ENCODE measurements at regions not wholly inside any gene's neighbourhood (a gene's known extent, or its start where the extent isn't known, plus 50 kb on each side); places are given as distances from the start of the nearest gene placed in this dataset.
"Not testable (repeated sequence)": the region's sequence is repeated elsewhere in the genome, so short reads cannot be mapped to it uniquely, and the experiment has no call there.

DNA sequence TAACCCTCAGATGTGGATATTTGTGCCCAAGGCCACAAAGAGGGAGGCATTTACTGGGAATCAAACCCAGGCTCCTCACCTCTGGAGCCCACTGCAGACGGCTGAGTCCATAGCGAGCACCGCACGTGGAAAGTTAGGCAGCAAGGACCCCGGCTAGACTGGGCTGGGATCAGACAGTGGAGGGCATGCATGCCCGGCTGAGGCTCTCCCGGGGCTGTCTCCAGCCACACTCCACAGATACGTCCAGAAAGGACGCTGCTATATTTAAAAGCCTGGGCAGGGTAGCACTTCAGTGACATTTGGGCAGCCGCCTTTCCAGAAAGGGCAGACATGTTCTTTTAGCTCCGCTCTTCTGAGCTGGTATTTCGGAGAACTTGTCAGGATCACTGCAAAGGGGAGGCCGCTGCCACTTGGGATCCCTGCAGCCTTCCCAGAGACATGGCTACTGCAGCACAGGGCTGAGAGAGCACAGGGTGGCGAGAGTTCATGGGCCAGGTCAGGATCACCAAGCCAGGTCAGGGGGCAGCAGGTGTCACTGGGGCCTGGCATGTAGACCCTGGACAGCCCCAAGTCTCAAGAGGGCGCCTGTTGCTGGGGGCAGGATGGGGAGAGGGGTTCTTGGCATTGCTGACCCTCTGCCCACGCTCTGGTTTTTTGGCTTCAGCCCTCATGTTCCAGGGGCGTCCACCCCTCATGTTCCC lies 121.7 kb downstream of the PHETA1 start:
- no peak for DNase-seq

DNA sequence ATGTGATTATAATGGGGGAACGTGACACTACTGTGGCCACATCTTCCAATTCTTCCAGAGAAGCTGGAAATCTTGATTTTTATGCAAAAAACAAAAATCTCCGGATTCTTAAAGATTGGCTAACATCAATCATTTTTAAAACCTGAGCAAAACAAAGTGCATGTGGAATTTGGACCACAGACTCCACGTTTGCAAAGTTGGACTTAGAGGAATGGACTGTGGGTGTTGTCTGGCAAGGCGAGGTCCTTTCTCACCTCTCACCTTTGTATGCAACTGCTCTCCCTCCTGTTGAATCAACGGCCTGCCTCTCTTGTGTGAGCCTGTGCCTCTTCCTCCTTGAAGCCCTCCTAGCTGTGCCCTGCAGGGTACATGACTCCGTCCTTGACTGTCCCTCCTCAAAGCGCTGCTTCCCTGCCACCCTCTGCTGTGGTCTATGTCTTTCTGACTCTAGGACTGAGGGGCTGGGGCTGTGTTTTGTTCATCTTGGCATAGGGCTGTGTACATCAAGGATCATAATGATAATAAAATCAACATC lies 122.4 kb downstream of the PHETA1 start:
- DNase-seq: no peak

- DNase-seq: no peak
These were observed 123.0 kb downstream of the PHETA1 start for GRCh38 chr12:111245701-111246476.

DNA sequence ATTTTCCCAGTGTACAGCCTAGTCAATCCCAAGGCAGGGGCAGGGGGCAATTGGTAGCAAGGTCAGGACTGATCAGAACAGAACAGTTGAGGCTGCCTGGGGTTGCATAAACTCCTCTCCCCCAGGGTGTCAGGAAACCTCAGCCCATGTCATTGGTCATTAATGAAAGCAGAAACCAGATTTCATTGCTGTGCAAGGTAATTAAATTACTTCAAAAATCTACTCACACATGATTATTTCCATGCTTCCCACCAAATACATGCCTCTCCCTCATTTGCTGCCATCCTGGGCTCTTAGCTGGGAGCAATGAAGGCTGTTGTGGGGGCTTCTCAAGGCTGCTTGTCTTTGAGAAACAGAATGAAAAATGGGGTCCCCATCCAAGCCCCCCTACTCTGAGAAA lies 124.2 kb downstream of the PHETA1 start:
- DNase-seq: no peak

DNA sequence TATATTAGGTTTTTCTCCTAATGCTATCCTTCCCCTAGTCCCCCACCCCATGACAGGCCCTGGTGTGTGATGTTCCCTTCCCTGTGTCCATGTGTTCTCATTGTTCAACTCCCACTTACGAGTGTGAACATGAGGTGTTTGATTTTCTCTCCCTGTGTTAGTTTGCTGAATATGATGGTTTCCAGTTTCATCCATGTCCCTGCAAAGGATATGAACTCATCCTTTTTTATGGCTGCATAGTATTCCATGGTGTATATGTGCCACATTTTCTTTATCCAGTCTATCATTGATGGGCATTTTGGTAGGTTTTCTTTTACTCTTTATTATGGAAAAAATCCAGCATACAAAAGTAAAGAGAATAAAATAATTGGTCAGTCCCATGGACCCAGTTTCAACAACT lies 126.1 kb downstream of the PHETA1 start:
- DNase-seq: not testable (repeated sequence)

GRCh38 chr12:111242184-111242583 lies 126.7 kb downstream of the PHETA1 start:
- no peak for DNase-seq

- DNase-seq: no peak
These were observed 128.5 kb downstream of the PHETA1 start for GRCh38 chr12:111240374-111240773.

GRCh38 chr12:111239235-111239634 lies 129.7 kb downstream of the PHETA1 start:
- no peak for DNase-seq

DNA sequence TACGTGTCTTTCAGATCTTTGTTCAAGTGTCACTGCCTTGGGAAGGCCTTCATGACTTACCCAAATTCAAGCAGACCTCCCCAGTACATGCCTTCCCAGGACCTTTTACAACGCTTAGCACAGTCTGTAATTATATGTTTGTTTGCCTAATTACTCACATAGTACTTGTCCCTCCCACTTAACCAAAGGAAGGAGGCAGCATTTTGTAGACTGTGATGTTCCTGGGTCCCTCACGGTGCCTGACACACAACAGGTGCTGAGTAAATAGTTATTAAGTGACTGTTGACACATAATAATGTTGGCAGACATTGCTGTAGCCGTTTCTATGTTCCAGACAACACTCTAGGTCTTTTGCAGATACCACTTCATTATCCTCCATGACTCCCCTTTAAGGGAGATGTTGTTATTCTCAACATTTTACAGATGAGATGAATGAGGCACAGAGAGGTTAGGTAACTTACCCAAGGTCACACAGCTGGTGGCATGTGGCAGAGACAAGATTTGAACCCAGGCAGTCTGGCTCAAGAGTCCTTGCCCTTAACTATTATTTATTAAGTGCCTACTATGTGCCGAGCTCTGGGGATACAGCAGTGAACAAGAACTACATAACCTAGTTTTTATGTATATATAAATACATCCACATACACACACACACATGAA lies 130.7 kb downstream of the PHETA1 start:
- no peak for DNase-seq

DNA sequence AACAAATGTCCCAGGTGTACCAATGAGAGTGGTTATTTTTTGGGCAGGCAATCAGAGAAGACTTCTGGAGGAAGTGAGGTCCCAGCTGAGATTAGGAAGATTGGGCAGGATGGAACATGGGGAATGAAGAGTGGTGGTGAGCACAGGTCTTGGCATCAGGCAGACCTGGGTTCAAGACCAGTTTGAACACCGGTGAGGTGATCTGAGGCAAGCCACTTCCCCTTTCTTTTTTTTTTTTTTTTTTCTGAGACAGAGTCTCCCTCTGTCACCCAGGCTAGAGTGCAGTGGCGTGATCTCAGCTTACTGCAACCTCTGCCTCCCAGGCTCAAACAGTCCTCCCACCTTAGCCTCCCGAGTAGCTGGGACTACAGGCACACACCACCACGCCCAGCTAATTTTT lies 134.4 kb downstream of the PHETA1 start:
- DNase-seq: not testable (repeated sequence)

DNA sequence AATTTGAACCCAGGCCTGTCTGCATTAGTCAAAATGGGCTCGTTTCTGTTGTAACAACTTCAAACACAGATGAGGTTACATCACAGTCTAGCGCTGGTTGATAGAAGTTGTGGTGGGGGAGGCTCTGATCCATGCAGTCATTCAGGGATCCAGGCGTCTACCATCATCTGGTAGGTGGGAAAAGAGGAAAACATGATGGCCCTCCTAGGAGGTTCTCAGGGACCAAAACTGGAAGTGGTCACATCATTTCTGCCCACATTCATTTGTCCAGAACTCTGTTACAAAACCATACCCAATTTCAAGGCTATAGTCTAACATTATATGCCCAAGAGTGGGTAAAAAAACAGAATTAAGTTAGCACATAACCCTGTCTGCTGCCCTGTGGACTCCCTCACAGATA lies 135.1 kb downstream of the PHETA1 start:
- no peak for DNase-seq

DNA sequence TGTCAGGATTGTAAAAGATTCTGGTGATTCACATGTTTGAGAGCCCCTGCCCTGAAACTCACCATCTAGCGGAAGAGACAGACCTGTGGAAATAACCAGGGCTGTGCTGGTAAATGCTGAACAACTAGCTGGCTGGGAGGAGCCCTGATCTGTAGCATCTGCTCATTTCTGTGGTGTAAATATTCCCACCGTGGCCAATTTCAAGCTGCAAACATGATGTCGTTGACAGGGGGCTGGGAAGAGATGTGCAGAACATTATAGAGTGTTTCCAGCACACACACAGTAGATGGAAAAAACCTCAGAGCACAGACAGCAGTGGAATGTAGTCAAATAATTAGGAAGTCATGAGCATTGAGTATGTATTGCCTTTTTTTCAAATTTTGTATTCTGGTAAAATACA lies 138.2 kb downstream of the PHETA1 start:
- DNase-seq: no peak

GRCh38 chr12:111228916-111229666 lies 139.8 kb downstream of the PHETA1 start:
- no peak for DNase-seq

DNA sequence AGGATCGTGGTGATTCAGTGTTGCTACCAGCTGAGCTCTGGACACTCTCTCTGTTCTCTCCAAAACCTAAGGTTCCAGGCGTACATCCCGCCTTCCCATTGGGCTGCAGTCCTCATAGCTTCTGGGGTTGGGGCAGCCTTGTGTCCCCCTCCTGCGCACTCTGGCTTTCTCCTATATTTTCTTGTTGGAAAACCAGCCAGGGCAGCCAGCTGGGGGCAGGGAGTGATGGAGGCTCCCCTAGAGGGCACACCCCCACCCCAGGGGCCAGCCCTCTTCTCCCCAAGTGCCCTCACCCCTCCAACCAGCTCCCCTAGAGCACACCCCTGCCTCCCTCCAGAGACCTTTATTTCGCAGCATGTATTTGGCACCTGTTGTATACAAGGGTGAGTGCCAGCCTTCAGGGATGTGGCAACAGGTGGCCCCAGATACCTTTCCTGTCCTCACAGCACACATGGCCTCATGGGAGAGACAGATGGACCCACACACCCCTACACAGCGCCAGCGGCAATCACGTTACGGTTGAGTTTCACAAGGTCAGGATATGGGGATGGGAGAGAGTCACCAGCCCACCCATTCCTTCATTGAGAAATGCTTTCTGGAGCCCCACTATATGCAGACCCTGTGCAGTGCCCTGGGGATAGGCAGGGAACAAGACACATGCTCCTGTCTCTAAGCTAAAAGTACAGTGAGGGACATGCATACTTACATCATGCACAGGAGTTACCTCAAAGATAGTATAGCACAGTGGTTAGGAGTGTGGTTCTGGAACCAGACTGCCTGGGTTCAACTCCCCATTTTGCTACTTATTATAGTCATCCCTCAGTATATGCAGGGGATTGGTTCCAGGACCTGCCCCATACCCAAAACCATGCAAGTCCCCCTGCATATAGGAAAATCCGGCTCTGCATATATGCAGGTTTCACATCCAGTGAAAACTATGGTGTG lies 141.1 kb downstream of the PHETA1 start:
- no peak for DNase-seq

GRCh38 chr12:111226680-111227079 lies 142.2 kb downstream of the PHETA1 start:
- DNase-seq: no peak

DNA sequence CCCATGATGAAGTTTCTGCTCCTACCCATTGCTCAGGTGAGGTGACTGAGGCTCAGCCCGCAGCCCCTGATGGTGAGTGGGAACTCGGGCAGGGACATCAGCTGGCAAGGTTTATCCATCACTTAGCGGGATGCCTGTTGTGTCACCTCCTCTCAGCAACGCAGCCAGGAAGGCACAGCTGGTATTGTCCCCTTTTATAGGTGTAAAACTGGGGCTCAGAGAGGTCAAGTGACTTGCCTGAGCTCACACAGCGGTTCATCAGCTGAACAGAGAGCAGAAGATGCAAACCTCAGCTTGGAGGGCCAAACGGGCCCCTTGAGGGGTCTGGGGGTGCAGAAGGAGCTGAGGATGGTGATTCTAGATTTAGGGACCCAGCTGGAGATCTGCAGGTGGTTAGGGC lies 143.6 kb downstream of the PHETA1 start:
- DNase-seq: no peak

GRCh38 chr12:111224186-111225066 lies 144.5 kb downstream of the PHETA1 start:
- no peak for DNase-seq

DNA sequence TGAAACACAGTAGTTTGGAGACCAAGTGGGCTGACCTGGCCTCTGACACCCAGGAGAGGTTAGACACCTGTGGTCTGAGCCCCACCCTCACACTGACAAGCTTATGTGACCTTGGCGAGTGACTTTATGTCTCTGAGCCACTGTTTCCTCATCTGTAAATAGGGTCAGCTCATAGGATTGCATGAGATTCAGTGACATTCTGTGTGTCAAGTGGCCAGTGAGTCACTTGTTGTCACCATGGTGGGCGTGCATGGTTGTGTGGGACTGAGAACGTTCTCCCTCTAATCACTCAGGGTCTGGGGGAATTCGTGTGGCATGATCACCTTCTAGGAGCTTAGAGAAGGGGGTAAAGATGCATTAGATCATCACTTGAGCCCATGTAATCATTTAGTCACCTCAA lies 146.4 kb downstream of the PHETA1 start:
- no peak for DNase-seq

DNA sequence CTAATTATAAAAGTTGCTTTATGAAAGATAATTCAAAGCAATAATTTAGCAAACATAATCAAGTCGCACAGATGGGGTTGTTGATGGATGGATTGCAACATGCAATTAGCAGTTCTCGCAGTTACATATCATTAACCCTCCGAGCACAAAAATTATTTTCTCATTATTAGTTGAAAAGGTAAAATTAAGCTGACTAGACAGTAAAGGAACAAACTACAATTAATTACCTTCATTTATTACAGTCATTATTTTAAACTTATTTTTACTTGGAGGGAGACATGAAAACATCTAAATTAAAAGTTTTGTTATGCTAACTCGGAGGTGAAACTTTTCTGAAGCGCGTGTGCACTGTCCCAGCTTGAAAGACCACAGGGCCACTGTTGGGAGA lies 146.9 kb downstream of the PHETA1 start:
- no peak for DNase-seq

Data from islet precursor cell (in vitro differentiated cells).